ENCODE measurements at regions not wholly inside any gene's neighbourhood (a gene's known extent, or its start where the extent isn't known, plus 50 kb on each side); places are given as distances from the start of the nearest gene placed in this dataset.

DNA sequence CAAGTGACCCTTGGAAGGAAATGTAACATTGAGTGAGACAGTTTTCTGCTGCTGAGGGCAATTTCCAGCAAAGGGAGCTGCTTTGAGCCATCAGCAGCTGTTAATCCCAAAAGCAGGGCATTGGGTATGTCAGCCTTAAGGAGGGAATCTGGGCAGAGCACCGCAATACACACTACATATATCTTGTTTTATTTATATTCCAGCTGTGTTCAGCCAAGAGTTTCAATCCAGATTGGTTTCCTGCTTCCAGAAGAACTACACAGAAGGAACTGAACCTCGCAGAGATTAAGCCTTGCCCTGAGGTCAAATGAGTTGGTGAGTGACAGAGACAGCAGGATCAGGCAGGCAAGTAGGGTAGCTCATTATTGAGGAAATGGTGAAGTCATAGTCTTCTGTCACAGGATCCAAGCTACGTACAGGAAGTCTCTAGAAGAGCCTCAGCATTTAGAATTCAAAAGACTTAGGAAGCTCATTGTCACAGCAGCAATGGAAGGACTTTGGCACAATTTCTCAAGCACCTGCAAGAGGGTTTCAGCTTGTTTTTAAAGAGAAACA lies 109.9 kb upstream of the HEY2 start:
- 3% methylated on average over 3 of the region's 3 CpGs for WGBS (ENCODE audit: low lambda C conversion rate)
- H3K79me2 ChIP-seq (ENCODE audit: insufficient read depth), result no peaks in the 10 kb centered on the region
- H3K9me3 ChIP-seq, result no peaks in the 10 kb centered on the region
- H3K4me2 ChIP-seq, result no peak overlapping the region
- H3K27me3 ChIP-seq (ENCODE audit: insufficient read depth), result no peaks in the 10 kb centered on the region
- no peak overlapping the region for H3K9ac ChIP-seq
- no peaks in the 10 kb centered on the region for H3K9me2 ChIP-seq
- H3F3A ChIP-seq (replicated peaks; ENCODE audit: insufficient read depth), result no peaks in the 10 kb centered on the region
- H3K27ac ChIP-seq (ENCODE audit: low read depth in 2 of 2, low read length in 1 of 2), result no peak overlapping the region
- H4K20me1 ChIP-seq (ENCODE audit: insufficient read depth), result no peaks in the 10 kb centered on the region
- TF ChIP-seq TCF12 (IDR thresholded peaks at IDR 0.05), result no peak
- no peak for TF ChIP-seq JUND (IDR thresholded peaks at IDR 0.05)
- no peak for TF ChIP-seq RFX5 (IDR thresholded peaks at IDR 0.05; ENCODE audit: low read length)
- no peak for TF ChIP-seq TEAD4 (IDR thresholded peaks at IDR 0.05; ENCODE audit: borderline replicate concordance, insufficient read depth)
- no peak for TF ChIP-seq SMC3 (IDR thresholded peaks at IDR 0.05; ENCODE audit: low read depth, low read length)
- TF ChIP-seq GATA2 (CRISPR knock-in tag; IDR thresholded peaks at IDR 0.05), result no peak
- no peak for TF ChIP-seq YY1 (IDR thresholded peaks at IDR 0.05; ENCODE audit: low read depth)
- TF ChIP-seq FOSL2 (IDR thresholded peaks at IDR 0.05; ENCODE audit: borderline replicate concordance, low read depth), result no peak
- no peak for TF ChIP-seq CHD2 (IDR thresholded peaks at IDR 0.05; ENCODE audit: low read length, partially characterized antibody)
- no peak for TF ChIP-seq MXI1 (IDR thresholded peaks at IDR 0.05; ENCODE audit: low read depth, low read length)
- TF ChIP-seq, protein P1, sequence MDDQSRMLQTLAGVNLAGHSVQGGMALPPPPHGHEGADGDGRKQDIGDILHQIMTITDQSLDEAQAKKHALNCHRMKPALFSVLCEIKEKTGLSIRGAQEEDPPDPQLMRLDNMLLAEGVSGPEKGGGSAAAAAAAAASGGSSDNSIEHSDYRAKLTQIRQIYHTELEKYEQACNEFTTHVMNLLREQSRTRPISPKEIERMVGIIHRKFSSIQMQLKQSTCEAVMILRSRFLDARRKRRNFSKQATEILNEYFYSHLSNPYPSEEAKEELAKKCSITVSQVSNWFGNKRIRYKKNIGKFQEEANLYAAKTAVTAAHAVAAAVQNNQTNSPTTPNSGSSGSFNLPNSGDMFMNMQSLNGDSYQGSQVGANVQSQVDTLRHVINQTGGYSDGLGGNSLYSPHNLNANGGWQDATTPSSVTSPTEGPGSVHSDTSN (IDR thresholded peaks at IDR 0.05), result no peak
- TF ChIP-seq, protein P2, sequence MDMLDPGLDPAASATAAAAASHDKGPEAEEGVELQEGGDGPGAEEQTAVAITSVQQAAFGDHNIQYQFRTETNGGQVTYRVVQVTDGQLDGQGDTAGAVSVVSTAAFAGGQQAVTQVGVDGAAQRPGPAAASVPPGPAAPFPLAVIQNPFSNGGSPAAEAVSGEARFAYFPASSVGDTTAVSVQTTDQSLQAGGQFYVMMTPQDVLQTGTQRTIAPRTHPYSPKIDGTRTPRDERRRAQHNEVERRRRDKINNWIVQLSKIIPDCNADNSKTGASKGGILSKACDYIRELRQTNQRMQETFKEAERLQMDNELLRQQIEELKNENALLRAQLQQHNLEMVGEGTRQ (IDR thresholded peaks at IDR 0.05; ENCODE audit: borderline replicate concordance, low read depth, low read length), result no peak
- TF ChIP-seq RXRA (IDR thresholded peaks at IDR 0.05; ENCODE audit: borderline replicate concordance, low read depth), result no peak
- TF ChIP-seq, protein P3, sequence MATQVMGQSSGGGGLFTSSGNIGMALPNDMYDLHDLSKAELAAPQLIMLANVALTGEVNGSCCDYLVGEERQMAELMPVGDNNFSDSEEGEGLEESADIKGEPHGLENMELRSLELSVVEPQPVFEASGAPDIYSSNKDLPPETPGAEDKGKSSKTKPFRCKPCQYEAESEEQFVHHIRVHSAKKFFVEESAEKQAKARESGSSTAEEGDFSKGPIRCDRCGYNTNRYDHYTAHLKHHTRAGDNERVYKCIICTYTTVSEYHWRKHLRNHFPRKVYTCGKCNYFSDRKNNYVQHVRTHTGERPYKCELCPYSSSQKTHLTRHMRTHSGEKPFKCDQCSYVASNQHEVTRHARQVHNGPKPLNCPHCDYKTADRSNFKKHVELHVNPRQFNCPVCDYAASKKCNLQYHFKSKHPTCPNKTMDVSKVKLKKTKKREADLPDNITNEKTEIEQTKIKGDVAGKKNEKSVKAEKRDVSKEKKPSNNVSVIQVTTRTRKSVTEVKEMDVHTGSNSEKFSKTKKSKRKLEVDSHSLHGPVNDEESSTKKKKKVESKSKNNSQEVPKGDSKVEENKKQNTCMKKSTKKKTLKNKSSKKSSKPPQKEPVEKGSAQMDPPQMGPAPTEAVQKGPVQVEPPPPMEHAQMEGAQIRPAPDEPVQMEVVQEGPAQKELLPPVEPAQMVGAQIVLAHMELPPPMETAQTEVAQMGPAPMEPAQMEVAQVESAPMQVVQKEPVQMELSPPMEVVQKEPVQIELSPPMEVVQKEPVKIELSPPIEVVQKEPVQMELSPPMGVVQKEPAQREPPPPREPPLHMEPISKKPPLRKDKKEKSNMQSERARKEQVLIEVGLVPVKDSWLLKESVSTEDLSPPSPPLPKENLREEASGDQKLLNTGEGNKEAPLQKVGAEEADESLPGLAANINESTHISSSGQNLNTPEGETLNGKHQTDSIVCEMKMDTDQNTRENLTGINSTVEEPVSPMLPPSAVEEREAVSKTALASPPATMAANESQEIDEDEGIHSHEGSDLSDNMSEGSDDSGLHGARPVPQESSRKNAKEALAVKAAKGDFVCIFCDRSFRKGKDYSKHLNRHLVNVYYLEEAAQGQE (IDR thresholded peaks at IDR 0.05; ENCODE audit: low read depth, low read length), result no peak
- H3K4me3 ChIP-seq (ENCODE audit: low read depth in 2 of 2, low read length in 1 of 2), result no peak overlapping the region
- ChIA-PET CTCF (interaction anchor here (1.2 kb wide), 1 partner anchor 326 kb away, joined by 3 read pairs; no protein-coding TSS in a partner anchor), POLR2A (no interaction called here)
- H3K36me3 ChIP-seq (replicated peaks in 1 of 2; ENCODE audit: control insufficient read depth in 1 of 2, insufficient read depth in 2 of 2, low read length in 1 of 2), result no peaks in the 10 kb centered on the region
- no peak overlapping the region for H2AFZ ChIP-seq (ENCODE audit: low read depth)
- no peak for DNase-seq
- H3K4me1 ChIP-seq (ENCODE audit: control insufficient read depth in 1 of 2, insufficient read depth in 2 of 2, low read depth in 1 of 2, low read length in 1 of 2), result no peaks in the 10 kb centered on the region; a peak in 1 of 4 replicates
